Body of pancreas (tissue), 4 donors: ENCODE measurements at regions not wholly inside any gene's neighbourhood (a gene's known extent, or its start where the extent isn't known, plus 50 kb on each side); places are given as distances from the start of the nearest gene placed in this dataset.

Experiments used
- ATAC-seq: fragments of 150-250 bp; one replicate; pipeline ENCODE4 v1.9.1; 2016
- DNase-seq, 4 donors: peaks; one replicate each; pipeline ENCODE4 v3.0.0-alpha.2; 2019
- H3K27ac ChIP-seq, 4 donors: fragments of 200-600 bp; sonication (generic); 1 replicate in 3 of 4; 2 replicates in 1 of 4; pipeline versions ENCODE4 v1.5.1 to v1.6.1; 2016 to 2019; ENCODE audit warnings: mild to moderate bottlenecking in 1 of 4, mixed read lengths in 1 of 4, moderate library complexity in 1 of 4
- H3K27me3 ChIP-seq, 2 donors: fragments of 200-600 bp; sonication (generic); one replicate each; pipeline ENCODE4 v1.6.0; 2016; ENCODE audit warnings: mild to moderate bottlenecking in 1 of 2
- H3K36me3 ChIP-seq, 2 donors: fragments of 200-600 bp; sonication (generic); replicated peaks in 1 of 2; 2 replicates each; pipeline ENCODE4 v1.5.1; 2016; ENCODE audit warnings: low read depth in 2 of 2; ENCODE audit not compliant: insufficient read depth in 1 of 2
- H3K4me1 ChIP-seq: fragments of 200-600 bp; sonication (generic); one replicate; pipeline ENCODE4 v1.6.0; 2016
- H3K4me3 ChIP-seq, 2 donors: fragments of 200-600 bp; sonication (generic); 1 replicate in 1 of 2; 2 replicates in 1 of 2; pipeline ENCODE4 v1.5.1; 2016 to 2019
- H3K9me3 ChIP-seq, 3 donors: fragments of 200-600 bp; sonication (generic); 1 replicate in 2 of 3; 2 replicates in 1 of 3; pipeline ENCODE4 v1.5.1; 2016
- POLR2A ChIP-seq, 3 donors: fragments of 450-650 bp; IDR thresholded peaks; one replicate each; pipeline ENCODE4 v1.6.1; 2016; ENCODE audit warnings: antibody characterized with exemption in 3 of 3, mild to moderate bottlenecking in 2 of 3
- WGBS, 2 donors: methylation state at CpG; one replicate each; pipeline ENCODE4 v1.1.5; 2017; 5-methylcytosine and 5-hydroxymethylcytosine counted together
- intact Hi-C: fragments of 100-400 bp; cut with DNase I; formaldehyde crosslinking; loops from one replicate; pipeline ENCODE4 v1.15.1; 2023
- TF ChIP-seq, protein P1 (sequence below), 7 experiments: fragments of 450-650 bp in 4 of 7; fragments of 200-600 bp in 3 of 7; sonication (generic) in 3 of 7; IDR thresholded peaks; one replicate each; pipeline ENCODE4 v1.5.1; 2016 to 2019; ENCODE audit warnings: antibody characterized with exemption in 7 of 7

DNA sequence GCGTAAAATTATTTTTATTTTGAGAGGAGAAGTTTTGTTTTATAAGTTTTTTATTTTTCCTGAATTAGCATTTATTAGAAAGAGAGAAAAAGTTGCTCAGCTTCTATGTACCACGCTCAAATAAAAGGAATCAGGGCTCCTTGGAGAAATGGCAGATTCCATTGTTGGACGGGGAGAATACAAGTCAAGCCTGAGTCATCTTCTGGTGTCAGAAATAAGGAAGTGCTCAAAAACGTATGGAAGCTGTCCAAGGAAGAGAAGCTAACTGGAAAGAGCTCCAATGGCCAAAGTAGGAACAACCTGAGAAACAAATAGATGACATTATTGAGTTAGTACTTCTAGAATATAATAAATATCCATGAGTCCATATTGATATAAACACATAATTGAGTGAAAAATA, 89.3 kb upstream of the NEIL3 start:
- TF ChIP-seq, protein P1, sequence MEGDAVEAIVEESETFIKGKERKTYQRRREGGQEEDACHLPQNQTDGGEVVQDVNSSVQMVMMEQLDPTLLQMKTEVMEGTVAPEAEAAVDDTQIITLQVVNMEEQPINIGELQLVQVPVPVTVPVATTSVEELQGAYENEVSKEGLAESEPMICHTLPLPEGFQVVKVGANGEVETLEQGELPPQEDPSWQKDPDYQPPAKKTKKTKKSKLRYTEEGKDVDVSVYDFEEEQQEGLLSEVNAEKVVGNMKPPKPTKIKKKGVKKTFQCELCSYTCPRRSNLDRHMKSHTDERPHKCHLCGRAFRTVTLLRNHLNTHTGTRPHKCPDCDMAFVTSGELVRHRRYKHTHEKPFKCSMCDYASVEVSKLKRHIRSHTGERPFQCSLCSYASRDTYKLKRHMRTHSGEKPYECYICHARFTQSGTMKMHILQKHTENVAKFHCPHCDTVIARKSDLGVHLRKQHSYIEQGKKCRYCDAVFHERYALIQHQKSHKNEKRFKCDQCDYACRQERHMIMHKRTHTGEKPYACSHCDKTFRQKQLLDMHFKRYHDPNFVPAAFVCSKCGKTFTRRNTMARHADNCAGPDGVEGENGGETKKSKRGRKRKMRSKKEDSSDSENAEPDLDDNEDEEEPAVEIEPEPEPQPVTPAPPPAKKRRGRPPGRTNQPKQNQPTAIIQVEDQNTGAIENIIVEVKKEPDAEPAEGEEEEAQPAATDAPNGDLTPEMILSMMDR (IDR thresholded peaks at IDR 0.05) = no peak
- TF ChIP-seq POLR2A (IDR thresholded peaks at IDR 0.05) = no peak
- Histone ChIP-seq H3K4me1 (no peaks in the 10 kb centered on the region), H3K27ac (no peak overlapping the region), H3K9me3 (no peaks in the 10 kb centered on the region), H3K36me3 (no peaks in the 10 kb centered on the region), H3K27me3 (no peaks in the 10 kb centered on the region), H3K4me3 (no peak overlapping the region)
- WGBS, 2 donors = 60% methylated on average over 4 of the region's 4 CpGs
- intact Hi-C loops = no loop called here
- ATAC-seq = no peak
- no peak for DNase-seq

DNA sequence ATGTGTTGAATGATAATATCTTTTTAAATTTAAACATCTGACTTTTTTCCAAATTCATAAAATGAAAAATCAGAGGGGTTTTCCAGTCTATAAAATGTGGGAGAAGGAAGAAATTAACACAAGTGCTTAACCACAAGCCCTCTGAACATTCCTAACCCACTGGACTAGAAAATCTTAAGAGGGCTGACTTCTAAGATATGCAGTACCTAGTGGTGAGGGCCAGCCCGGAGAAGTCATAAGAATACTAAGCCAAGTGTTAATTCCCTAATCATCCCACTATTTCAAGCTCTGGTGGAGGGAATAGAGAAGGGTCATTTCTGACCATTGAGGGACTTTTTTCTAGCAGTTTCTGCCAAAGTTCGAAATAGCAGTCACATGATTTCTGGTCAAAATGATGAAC, 86.9 kb upstream of the NEIL3 start:
- no peak for TF ChIP-seq POLR2A (IDR thresholded peaks at IDR 0.05)
- TF ChIP-seq, protein P1 (IDR thresholded peaks at IDR 0.05) = no peak
- WGBS, 2 donors = 45 to 52% methylated on average over 2 of the region's 2 CpGs
- ATAC-seq = no peak
- Histone ChIP-seq H3K4me3 (no peak overlapping the region), H3K9me3 (no peaks in the 10 kb centered on the region), H3K36me3 (no peaks in the 10 kb centered on the region), H3K4me1 (no peaks in the 10 kb centered on the region), H3K27me3 (no peaks in the 10 kb centered on the region), H3K27ac (no peak overlapping the region)
- DNase-seq = no peak
- intact Hi-C loops = no loop called here

DNA sequence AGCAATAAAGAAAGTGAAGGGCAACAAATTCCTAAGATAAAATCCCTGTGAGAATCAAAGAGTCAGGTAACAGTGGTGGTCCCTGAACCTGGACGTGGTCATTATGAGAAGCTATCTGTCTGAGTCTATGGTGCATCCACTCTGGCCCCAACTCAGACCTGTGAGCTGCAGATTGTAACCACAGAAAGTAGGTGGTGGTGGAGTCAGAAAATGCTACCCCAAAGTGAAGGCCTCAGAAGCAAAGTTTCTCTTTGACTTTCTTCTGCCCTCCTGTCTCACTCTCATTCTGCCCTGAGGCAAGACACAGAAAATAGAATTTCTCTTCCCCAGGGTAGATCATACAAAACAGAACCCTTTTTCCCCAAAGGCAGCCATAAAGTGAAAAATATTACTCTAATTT, 84.1 kb upstream of the NEIL3 start:
- no peaks in the 10 kb centered on the region for H3K9me3 ChIP-seq
- H3K4me3 ChIP-seq = no peak overlapping the region
- DNase-seq = no peak
- TF ChIP-seq, protein P1 (IDR thresholded peaks at IDR 0.05) = no peak
- TF ChIP-seq POLR2A (IDR thresholded peaks at IDR 0.05) = no peak
- H3K4me1 ChIP-seq = no peaks in the 10 kb centered on the region
- no peaks in the 10 kb centered on the region for H3K36me3 ChIP-seq
- ATAC-seq = no peak
- 46 to 47% methylated on average over 1 of the region's 1 CpG for WGBS, 2 donors
- intact Hi-C loops = no loop called here
- H3K27ac ChIP-seq = no peak overlapping the region
- H3K27me3 ChIP-seq = no peaks in the 10 kb centered on the region

DNA sequence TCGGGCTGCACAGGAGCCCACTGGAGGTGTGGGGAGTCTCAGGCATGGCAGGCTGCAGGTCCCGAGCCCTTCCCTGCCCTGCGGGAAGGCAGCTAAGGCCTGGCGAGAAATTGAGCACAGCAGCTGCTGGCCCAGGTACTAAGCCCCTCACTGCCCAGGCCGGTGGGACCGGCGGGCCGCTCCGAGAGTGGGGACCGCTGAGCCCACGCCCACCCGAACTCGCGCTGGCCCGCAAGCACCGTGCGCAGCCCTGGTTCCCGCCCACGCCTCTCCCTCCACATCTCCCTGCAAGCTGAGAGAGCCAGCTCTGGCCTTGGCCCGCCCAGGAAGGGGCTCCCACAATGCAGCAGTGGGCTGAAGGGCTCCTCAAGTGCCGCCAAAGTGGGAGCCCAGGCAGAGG, 82.0 kb upstream of the NEIL3 start:
- H3K27me3 ChIP-seq = no peaks in the 10 kb centered on the region
- H3K27ac ChIP-seq = no peak overlapping the region
- H3K4me1 ChIP-seq = no peaks in the 10 kb centered on the region
- TF ChIP-seq, protein P1 (IDR thresholded peaks at IDR 0.05) = no peak
- TF ChIP-seq POLR2A (IDR thresholded peaks at IDR 0.05) = no peak
- ATAC-seq = no peak
- no peaks in the 10 kb centered on the region for H3K36me3 ChIP-seq
- H3K9me3 ChIP-seq = no peaks in the 10 kb centered on the region
- intact Hi-C loops = no loop called here
- H3K4me3 ChIP-seq = no peak overlapping the region
- WGBS, 2 donors = 88 to 90% methylated on average over 16 to 20 of the region's 21 CpGs
- DNase-seq = no peak

DNA sequence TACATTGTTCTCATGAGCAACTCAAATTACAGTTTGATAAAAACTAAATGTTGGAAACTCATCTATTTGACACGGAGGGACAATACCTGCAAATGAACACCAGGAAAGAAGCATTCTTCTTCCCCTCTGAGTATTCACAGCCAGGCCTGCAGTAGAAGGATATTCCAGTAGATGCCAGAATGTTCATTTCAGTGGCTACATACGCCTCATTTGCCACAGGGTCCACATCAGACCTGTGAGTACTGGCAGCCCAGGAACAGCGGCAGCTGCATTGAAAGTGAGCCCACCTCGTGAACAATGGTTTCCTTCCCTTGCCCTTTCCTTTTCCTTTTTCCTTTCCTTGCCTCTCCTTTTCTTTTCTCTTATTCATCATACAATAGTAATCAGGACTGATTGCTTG, 81.1 kb upstream of the NEIL3 start:
- no peak overlapping the region for H3K27ac ChIP-seq
- H3K4me3 ChIP-seq = no peak overlapping the region
- H3K27me3 ChIP-seq = no peaks in the 10 kb centered on the region
- WGBS, 2 donors = 82 to 94% methylated on average over 4 of the region's 4 CpGs
- intact Hi-C loops = no loop called here
- ATAC-seq = no peak
- TF ChIP-seq, protein P1 (IDR thresholded peaks at IDR 0.05) = no peak
- TF ChIP-seq POLR2A (IDR thresholded peaks at IDR 0.05) = no peak
- H3K9me3 ChIP-seq = no peaks in the 10 kb centered on the region
- H3K36me3 ChIP-seq = no peaks in the 10 kb centered on the region
- DNase-seq = no peak
- H3K4me1 ChIP-seq = no peaks in the 10 kb centered on the region
